ENCODE measurements at regions not wholly inside any gene's neighbourhood (a gene's known extent, or its start where the extent isn't known, plus 50 kb on each side); places are given as distances from the start of the nearest gene placed in this dataset.

- Histone ChIP-seq H3K9me2 (replicated peaks; ENCODE audit: insufficient read depth, low read length) (no peaks in the 10 kb centered on the region), H2AFZ (ENCODE audit: low read depth, low read length, severe bottlenecking) (no peak overlapping the region), H3K9me3 (ENCODE audit: insufficient read depth, low read length) (no peaks in the 10 kb centered on the region), H3F3A (ENCODE audit: insufficient read depth) (peaks cover 25% of the 10 kb centered on the region; the same call in 1 of the 2 replicates), H3K79me2 (ENCODE audit: insufficient read depth, low read length) (no peaks in the 10 kb centered on the region), H3K27ac (ENCODE audit: low read depth, low read length) (peak overlapping the region; percentile 33; the same call in 1 of the 2 replicates), H3K4me3 (ENCODE audit: insufficient read depth, low read length, poor library complexity, severe bottlenecking) (no peak overlapping the region), H3K36me3 (ENCODE audit: low read length) (no peaks in the 10 kb centered on the region), H4K20me1 (ENCODE audit: low read depth, low read length) (no peaks in the 10 kb centered on the region), H3K4me2 (ENCODE audit: low read depth, low read length, poor library complexity, severe bottlenecking) (peak overlapping the region; percentile 21), H3K27me3 (ENCODE audit: low read length) (no peaks in the 10 kb centered on the region), H3K9ac (ENCODE audit: low read length) (no peak overlapping the region)
- TF ChIP-seq CTCF (IDR thresholded peaks at IDR 0.05; ENCODE audit: insufficient read depth, low read length, poor library complexity, severe bottlenecking) (no peak), EZH2phosphoT487 (conservative IDR thresholded peaks at IDR 0.05; ENCODE audit: low read length) (no peak)
Measured at GRCh38 chr20:53657279-53657678, 63.6 kb upstream of the ZNF217 start.

- no peaks in the 10 kb centered on the region for H3K36me3 ChIP-seq (ENCODE audit: low read length)
- peak overlapping the region; percentile 33 for H3K27ac ChIP-seq (ENCODE audit: low read depth, low read length)
- no peaks in the 10 kb centered on the region for H3K9me3 ChIP-seq (ENCODE audit: insufficient read depth, low read length)
- no peak overlapping the region for H3K4me3 ChIP-seq (ENCODE audit: insufficient read depth, low read length, poor library complexity, severe bottlenecking)
- H3F3A ChIP-seq (ENCODE audit: insufficient read depth), result peaks cover 29% of the 10 kb centered on the region; the same call in 1 of the 2 replicates
- H3K79me2 ChIP-seq (ENCODE audit: insufficient read depth, low read length), result no peaks in the 10 kb centered on the region
- no peaks in the 10 kb centered on the region for H3K27me3 ChIP-seq (ENCODE audit: low read length)
- H2AFZ ChIP-seq (ENCODE audit: low read depth, low read length, severe bottlenecking), result no peak overlapping the region
- no peak overlapping the region for H3K9ac ChIP-seq (ENCODE audit: low read length)
- H3K4me2 ChIP-seq (ENCODE audit: low read depth, low read length, poor library complexity, severe bottlenecking), result peak overlapping the region; percentile 54
- H3K9me2 ChIP-seq (replicated peaks; ENCODE audit: insufficient read depth, low read length), result no peaks in the 10 kb centered on the region
- no peak for TF ChIP-seq EZH2phosphoT487 (conservative IDR thresholded peaks at IDR 0.05; ENCODE audit: low read length)
- no peak for TF ChIP-seq CTCF (IDR thresholded peaks at IDR 0.05; ENCODE audit: insufficient read depth, low read length, poor library complexity, severe bottlenecking)
- H4K20me1 ChIP-seq (ENCODE audit: low read depth, low read length), result no peaks in the 10 kb centered on the region
Measured at GRCh38 chr20:53656293-53657202, 62.9 kb upstream of the ZNF217 start.

- no peak overlapping the region for H2AFZ ChIP-seq (ENCODE audit: low read depth, low read length, severe bottlenecking)
- peaks cover 26% of the 10 kb centered on the region; the same call in 1 of the 2 replicates for H3F3A ChIP-seq (ENCODE audit: insufficient read depth)
- H3K9ac ChIP-seq (ENCODE audit: low read length), result no peak overlapping the region
Measured at GRCh38 chr20:53655625-53656292, 62.1 kb upstream of the ZNF217 start.

More at GRCh38 chr20:53655625-53656292, 62.1 kb upstream of the ZNF217 start:
- no peaks in the 10 kb centered on the region for H3K36me3 ChIP-seq (ENCODE audit: low read length)
- TF ChIP-seq CTCF (IDR thresholded peaks at IDR 0.05; ENCODE audit: insufficient read depth, low read length, poor library complexity, severe bottlenecking) (no peak), EZH2phosphoT487 (conservative IDR thresholded peaks at IDR 0.05; ENCODE audit: low read length) (no peak)
- H4K20me1 ChIP-seq (ENCODE audit: low read depth, low read length), result no peaks in the 10 kb centered on the region
- H3K4me3 ChIP-seq (ENCODE audit: insufficient read depth, low read length, poor library complexity, severe bottlenecking), result no peak overlapping the region
- peak overlapping the region; percentile 54 for H3K4me2 ChIP-seq (ENCODE audit: low read depth, low read length, poor library complexity, severe bottlenecking)
- peak overlapping the region; percentile 33 for H3K27ac ChIP-seq (ENCODE audit: low read depth, low read length)
- H3K9me3 ChIP-seq (ENCODE audit: insufficient read depth, low read length), result no peaks in the 10 kb centered on the region
- no peaks in the 10 kb centered on the region for H3K9me2 ChIP-seq (replicated peaks; ENCODE audit: insufficient read depth, low read length)
- H3K27me3 ChIP-seq (ENCODE audit: low read length), result no peaks in the 10 kb centered on the region
- no peaks in the 10 kb centered on the region for H3K79me2 ChIP-seq (ENCODE audit: insufficient read depth, low read length)

Data from SU-DHL-6 (cell line).